ENCODE measurements at regions not wholly inside any gene's neighbourhood (a gene's known extent, or its start where the extent isn't known, plus 50 kb on each side); places are given as distances from the start of the nearest gene placed in this dataset.
"Not testable (repeated sequence)": the region's sequence is repeated elsewhere in the genome, so short reads cannot be mapped to it uniquely, and the experiment has no call there.

DNA sequence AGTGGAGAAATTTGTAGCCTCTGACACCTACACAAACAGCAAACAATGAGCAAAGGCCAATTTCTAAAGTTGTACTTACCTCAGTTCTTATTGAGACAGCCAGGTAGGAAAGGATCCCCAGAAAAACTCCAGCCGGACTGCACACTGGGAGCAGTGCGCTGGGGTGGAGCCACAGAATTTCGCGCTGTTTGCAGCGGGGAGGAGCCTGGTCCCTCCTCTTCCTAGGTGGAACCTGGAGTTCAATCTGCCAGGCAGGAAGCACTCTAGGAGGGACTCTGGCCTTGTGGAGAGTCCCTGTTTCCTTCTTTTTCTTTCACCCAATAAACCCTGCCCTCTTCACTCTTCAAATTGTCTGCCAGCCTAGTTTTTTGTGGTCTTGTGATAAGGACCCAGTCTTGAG is 259.9 kb downstream of the ZFY start:
- ATAC-seq (replicated peaks; ENCODE audit: extremely low read depth, poor library complexity, severe bottlenecking); DNase-seq (ENCODE audit: low spot score in 2 of 2); H3K36me3 Mint-ChIP-seq (ENCODE audit: insufficient read depth); H3K27me3 Mint-ChIP-seq; H3K27ac Mint-ChIP-seq (ENCODE audit: low read depth); H3K4me1 Mint-ChIP-seq; H3K9me3 Mint-ChIP-seq; H3K4me3 Mint-ChIP-seq: not testable (repeated sequence)

DNA sequence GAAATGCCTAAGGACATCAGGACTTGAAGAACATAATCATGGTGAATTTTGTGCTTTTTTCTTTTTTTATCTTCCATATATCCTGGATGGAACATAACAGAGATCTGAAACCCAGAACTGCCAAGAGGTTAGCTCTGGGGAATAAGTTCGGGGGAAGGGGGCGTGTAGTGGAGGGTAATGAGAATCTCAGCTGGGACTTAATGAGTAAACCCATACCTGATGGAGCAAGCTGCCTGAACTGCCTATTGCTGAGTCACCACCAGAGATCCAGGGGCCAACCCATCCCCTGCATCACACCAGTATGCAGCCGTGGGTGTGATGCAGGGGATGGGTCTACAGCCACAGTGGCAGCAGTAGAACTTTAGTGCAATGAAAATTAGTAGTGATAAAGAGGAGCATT is 267.1 kb downstream of the ZFY start:
- not testable (repeated sequence) for ATAC-seq (replicated peaks; ENCODE audit: extremely low read depth, poor library complexity, severe bottlenecking); H3K36me3 Mint-ChIP-seq (ENCODE audit: insufficient read depth); H3K27ac Mint-ChIP-seq (ENCODE audit: low read depth); H3K27me3 Mint-ChIP-seq; H3K4me3 Mint-ChIP-seq; H3K4me1 Mint-ChIP-seq; H3K9me3 Mint-ChIP-seq; DNase-seq (ENCODE audit: low spot score in 2 of 2)

DNA sequence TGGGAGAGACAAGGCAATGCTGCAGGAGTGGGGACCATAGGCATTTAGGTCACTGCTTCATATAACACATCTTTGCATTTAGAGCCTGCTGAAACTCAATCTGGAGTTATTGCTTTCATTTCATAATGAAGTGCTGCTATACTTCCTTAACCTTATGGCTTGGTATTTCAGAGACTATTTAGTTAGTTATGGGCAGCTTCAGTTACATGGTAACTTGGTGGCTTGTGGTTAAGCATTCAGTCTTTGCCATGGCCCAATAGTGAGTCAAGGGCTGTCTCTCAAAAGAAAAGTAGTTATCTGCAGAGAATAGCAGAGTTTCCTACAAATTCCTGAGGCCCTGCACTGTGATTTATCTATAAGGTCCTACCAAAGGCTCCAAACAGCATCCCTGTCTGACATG is 271.6 kb downstream of the ZFY start:
- not testable (repeated sequence) for H3K9me3 Mint-ChIP-seq; H3K36me3 Mint-ChIP-seq (ENCODE audit: insufficient read depth); H3K4me1 Mint-ChIP-seq; H3K27ac Mint-ChIP-seq (ENCODE audit: low read depth); H3K27me3 Mint-ChIP-seq; H3K4me3 Mint-ChIP-seq; DNase-seq (ENCODE audit: low spot score in 2 of 2); ATAC-seq (replicated peaks; ENCODE audit: extremely low read depth, poor library complexity, severe bottlenecking)

DNA sequence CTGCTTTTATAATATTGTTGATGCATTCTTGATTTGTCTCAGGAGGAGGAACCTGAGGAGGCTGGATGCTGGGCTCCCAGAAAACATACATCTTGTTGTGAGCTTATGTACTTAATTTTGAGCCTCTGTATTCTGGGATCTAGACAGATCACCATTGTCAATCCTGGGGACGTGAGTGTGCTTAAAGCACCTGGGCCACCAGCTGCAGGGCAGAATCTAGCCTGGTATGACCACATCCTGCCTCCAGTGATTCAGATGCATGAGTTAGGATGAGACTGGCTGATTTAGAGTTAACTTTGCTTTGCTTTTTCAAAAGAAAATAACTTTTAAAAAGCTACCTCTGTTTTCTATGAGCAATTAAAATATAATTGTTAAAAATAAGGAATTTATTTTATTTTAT is 278.0 kb downstream of the ZFY start:
- H3K4me1 Mint-ChIP-seq; H3K9me3 Mint-ChIP-seq; H3K27ac Mint-ChIP-seq (ENCODE audit: low read depth); H3K27me3 Mint-ChIP-seq; H3K4me3 Mint-ChIP-seq; DNase-seq (ENCODE audit: low spot score in 2 of 2); H3K36me3 Mint-ChIP-seq (ENCODE audit: insufficient read depth); ATAC-seq (replicated peaks; ENCODE audit: extremely low read depth, poor library complexity, severe bottlenecking): not testable (repeated sequence)

DNA sequence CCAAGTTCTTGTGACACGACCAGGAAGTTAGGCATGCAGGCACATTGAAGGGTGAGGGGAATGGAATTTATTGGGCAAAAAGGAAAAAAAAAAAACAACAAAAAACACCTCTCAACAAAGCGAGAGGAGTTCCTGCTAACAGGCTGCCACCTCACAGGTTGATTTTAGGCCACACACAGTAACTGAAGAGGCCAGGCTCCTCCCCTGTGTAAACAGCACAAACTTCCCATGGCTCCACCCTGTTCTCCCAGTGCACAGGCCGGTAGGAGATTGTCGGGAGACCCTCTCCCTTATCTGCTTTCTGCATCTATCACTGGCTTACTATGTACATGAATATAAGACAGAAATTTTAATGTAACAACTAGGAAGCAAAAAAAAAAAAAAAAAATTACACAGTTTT is 283.0 kb downstream of the ZFY start:
- H3K4me3 Mint-ChIP-seq; DNase-seq (ENCODE audit: low spot score in 2 of 2); H3K27ac Mint-ChIP-seq (ENCODE audit: low read depth); H3K36me3 Mint-ChIP-seq (ENCODE audit: insufficient read depth); H3K9me3 Mint-ChIP-seq; H3K4me1 Mint-ChIP-seq; ATAC-seq (replicated peaks; ENCODE audit: extremely low read depth, poor library complexity, severe bottlenecking): not testable (repeated sequence)
- peaks cover 20% of the 10 kb centered on the region for H3K27me3 Mint-ChIP-seq

DNA sequence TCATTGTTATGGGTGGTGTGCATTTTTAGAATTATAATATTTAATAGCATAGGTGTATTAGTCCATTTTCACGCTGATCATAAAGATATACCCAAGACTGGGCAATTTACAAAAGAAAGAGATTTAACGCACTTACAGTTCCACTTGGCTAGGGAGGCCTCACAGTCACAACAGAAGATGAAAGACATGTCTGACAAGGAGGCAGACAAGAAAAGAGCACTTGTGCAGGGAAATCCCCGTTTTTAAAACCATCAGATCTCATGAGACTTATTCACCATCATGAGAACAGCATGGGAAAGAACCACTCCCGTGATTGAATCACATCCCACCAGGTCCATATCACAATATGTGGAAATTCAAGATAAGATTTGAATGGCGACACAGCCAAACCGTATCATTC is 283.4 kb downstream of the ZFY start:
- H3K4me3 Mint-ChIP-seq; H3K27ac Mint-ChIP-seq (ENCODE audit: low read depth); H3K36me3 Mint-ChIP-seq (ENCODE audit: insufficient read depth); ATAC-seq (replicated peaks; ENCODE audit: extremely low read depth, poor library complexity, severe bottlenecking); H3K9me3 Mint-ChIP-seq; DNase-seq (ENCODE audit: low spot score in 2 of 2); H3K4me1 Mint-ChIP-seq: not testable (repeated sequence)
- peaks cover 20% of the 10 kb centered on the region for H3K27me3 Mint-ChIP-seq

DNA sequence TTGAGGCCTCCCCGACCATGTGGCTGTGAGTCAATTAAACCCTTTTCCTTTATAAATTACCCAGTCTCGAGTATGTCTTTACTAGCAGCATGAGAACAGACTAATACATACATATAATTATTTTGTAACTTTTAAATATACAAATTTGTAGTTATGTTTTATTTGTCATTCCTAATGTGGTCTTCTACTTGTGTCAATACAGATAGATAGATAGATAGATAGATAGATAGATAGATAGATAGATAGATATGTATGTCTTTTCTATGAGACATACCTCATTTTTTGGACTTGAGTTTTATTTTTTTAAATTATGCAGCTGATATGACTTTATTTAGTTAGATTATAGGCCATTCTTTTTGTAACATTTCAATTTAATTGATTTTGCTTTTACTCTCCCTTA is 316.0 kb upstream of the TGIF2LY start:
- H3K4me1 Mint-ChIP-seq; H3K4me3 Mint-ChIP-seq; DNase-seq (ENCODE audit: low spot score in 2 of 2); H3K27me3 Mint-ChIP-seq; H3K36me3 Mint-ChIP-seq (ENCODE audit: insufficient read depth); ATAC-seq (replicated peaks; ENCODE audit: extremely low read depth, poor library complexity, severe bottlenecking); H3K9me3 Mint-ChIP-seq; H3K27ac Mint-ChIP-seq (ENCODE audit: low read depth): not testable (repeated sequence)

DNA sequence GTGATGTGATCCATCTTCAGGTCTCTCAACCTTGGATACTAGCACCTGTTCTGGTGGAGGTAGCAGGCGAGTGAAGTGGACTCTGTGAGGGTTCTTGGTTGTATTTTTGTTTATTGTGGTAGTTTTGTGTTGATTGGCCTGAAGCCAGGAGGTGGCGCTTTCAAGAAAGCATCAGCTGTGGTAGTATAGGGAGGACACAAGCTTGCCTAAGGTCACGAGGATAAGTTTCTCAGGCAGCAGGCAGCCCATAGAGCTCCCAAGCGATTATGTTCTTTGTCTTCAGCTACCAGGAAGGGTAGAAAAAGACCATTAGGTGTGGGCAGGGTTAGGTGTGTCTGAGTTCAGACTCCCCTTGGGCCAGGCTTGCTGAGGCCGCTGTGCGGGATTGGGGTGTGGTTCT is 290.8 kb upstream of the TGIF2LY start:
- DNase-seq (ENCODE audit: low spot score in 2 of 2); H3K4me3 Mint-ChIP-seq; H3K27ac Mint-ChIP-seq (ENCODE audit: low read depth); H3K4me1 Mint-ChIP-seq; H3K9me3 Mint-ChIP-seq; ATAC-seq (replicated peaks; ENCODE audit: extremely low read depth, poor library complexity, severe bottlenecking); H3K36me3 Mint-ChIP-seq (ENCODE audit: insufficient read depth): not testable (repeated sequence)
- peaks cover 18% of the 10 kb centered on the region for H3K27me3 Mint-ChIP-seq

DNA sequence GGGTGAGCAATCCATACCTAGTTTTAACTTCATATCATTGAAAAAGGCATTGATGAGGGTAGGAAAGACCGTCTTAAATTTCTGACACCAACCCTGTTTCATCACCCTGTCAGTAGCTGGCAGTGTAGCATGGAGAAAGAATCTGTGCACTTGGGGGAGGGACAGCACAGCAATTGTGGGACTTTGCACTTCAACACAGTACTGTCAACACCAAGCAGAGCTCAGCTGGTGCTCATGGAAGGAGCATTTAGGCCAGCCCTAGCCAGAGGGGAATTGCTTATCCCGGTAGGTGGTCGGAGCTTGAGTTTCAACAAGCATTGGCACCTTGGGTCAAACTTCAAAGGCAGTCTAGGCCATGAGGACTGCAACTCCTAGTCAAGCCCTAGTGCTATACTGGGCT is 281.6 kb upstream of the TGIF2LY start:
- ATAC-seq (replicated peaks; ENCODE audit: extremely low read depth, poor library complexity, severe bottlenecking); DNase-seq (ENCODE audit: low spot score in 2 of 2); H3K27ac Mint-ChIP-seq (ENCODE audit: low read depth); H3K9me3 Mint-ChIP-seq; H3K36me3 Mint-ChIP-seq (ENCODE audit: insufficient read depth); H3K4me3 Mint-ChIP-seq; H3K4me1 Mint-ChIP-seq: not testable (repeated sequence)
- peaks cover 24% of the 10 kb centered on the region for H3K27me3 Mint-ChIP-seq

DNA sequence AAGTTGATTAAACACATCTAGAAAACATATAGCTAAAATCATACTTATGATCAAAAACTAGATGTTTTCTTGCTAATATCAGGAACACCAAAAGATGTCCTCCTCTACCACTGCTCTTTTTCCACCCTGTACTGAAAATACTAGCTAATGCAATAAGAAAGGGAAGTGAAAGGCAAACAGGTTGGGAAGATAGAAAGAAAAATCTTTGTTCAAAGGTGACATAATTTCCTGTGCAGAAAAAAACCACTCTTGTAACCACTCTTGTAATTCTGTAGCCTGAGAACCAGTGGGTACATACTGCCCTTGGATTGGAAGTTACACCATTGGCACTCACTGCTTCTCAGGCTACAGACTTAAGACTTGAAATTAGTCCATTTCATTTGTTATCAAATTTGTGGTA is 258.9 kb upstream of the TGIF2LY start:
- not testable (repeated sequence) for H3K27me3 Mint-ChIP-seq; DNase-seq (ENCODE audit: low spot score in 2 of 2); H3K36me3 Mint-ChIP-seq (ENCODE audit: insufficient read depth); H3K4me1 Mint-ChIP-seq; H3K27ac Mint-ChIP-seq (ENCODE audit: low read depth); H3K9me3 Mint-ChIP-seq; ATAC-seq (replicated peaks; ENCODE audit: extremely low read depth, poor library complexity, severe bottlenecking); H3K4me3 Mint-ChIP-seq

DNA sequence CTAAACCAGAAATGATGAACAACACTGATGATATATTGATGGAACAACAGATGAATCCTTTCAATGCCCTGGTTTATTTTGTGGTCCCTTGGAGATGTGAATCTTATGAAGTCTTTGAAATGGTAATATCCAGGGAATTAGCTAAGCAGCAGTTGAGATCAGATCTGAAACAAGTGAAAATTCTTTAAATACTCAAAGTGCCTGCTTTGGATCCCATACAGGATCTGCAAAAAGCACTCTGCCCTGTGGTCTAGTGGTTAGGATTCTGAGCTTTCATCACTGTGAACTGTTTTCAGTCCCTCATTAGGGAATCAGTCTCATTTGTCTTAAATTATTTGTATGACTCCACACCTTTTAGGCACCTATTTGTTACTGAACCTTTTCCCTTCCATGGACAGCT is 211.3 kb upstream of the TGIF2LY start:
- not testable (repeated sequence) for DNase-seq (ENCODE audit: low spot score in 2 of 2); ATAC-seq (replicated peaks; ENCODE audit: extremely low read depth, poor library complexity, severe bottlenecking); H3K27me3 Mint-ChIP-seq; H3K4me1 Mint-ChIP-seq; H3K36me3 Mint-ChIP-seq (ENCODE audit: insufficient read depth); H3K9me3 Mint-ChIP-seq; H3K27ac Mint-ChIP-seq (ENCODE audit: low read depth); H3K4me3 Mint-ChIP-seq

DNA sequence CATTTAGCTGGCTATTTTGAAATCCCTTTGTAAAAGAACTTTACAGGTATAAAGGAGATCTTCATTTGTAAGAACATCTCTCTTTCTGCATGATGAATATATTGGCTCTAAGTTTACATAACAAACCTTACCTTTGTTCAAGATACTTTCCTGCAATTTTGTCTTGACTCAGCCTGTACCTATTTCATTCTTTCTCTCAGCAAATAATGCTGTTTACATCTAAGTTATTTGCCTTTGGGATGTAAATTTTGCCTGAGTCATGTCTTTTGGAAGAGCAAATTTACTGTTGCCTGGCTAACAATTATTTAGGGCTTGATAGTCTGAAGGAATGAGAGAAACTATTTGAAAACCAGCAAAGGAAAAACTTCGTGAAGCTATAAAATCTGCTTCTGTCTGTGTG is 210.4 kb upstream of the TGIF2LY start:
- not testable (repeated sequence) for H3K27me3 Mint-ChIP-seq; H3K4me1 Mint-ChIP-seq; DNase-seq (ENCODE audit: low spot score in 2 of 2); ATAC-seq (replicated peaks; ENCODE audit: extremely low read depth, poor library complexity, severe bottlenecking); H3K36me3 Mint-ChIP-seq (ENCODE audit: insufficient read depth); H3K9me3 Mint-ChIP-seq; H3K4me3 Mint-ChIP-seq; H3K27ac Mint-ChIP-seq (ENCODE audit: low read depth)

DNA sequence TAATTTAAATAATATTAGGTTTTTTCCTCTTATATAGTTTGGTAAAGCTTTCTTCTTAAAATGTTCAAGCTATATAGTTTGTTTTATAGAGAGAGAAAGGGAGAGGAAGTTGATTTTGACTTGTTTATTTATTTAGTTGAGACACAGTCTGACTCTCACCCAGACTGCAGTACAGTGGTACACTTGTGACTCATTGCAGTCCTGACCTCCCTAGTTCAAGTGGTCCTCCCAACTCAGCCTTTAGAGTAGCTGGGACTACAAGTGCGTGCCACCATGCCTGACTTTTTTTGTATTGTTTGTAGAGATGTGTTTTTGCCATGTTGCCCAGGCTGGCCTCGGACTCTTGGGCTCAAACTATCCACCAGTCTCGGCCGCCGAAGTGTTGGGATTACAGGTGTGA is 187.4 kb upstream of the TGIF2LY start:
- not testable (repeated sequence) for DNase-seq (ENCODE audit: low spot score in 2 of 2); H3K9me3 Mint-ChIP-seq; H3K27ac Mint-ChIP-seq (ENCODE audit: low read depth); H3K4me1 Mint-ChIP-seq; ATAC-seq (replicated peaks; ENCODE audit: extremely low read depth, poor library complexity, severe bottlenecking); H3K27me3 Mint-ChIP-seq; H3K4me3 Mint-ChIP-seq; H3K36me3 Mint-ChIP-seq (ENCODE audit: insufficient read depth)

DNA sequence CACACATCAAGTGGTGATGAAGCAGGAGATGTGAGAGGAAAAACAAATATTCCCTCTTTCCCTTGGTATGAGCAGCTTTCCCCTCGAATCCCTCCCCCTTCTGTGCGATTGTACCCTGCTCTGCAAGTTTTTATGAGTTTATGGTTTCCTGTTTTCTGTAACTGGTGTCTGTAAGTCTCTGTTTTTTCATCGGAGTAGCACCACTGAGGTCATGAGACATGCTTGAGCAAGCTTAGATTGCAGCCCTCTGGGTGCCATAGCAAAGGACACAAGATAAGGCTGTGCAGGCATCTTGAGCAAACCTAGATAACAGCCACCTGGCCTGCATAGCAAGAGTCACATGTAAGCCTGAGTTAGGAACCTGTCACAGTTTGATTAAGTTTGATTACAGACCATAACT is 174.6 kb upstream of the TGIF2LY start:
- H3K27me3 Mint-ChIP-seq: peaks cover 38% of the 10 kb centered on the region
- ATAC-seq (replicated peaks; ENCODE audit: extremely low read depth, poor library complexity, severe bottlenecking); H3K9me3 Mint-ChIP-seq; H3K4me1 Mint-ChIP-seq; H3K36me3 Mint-ChIP-seq (ENCODE audit: insufficient read depth); H3K4me3 Mint-ChIP-seq; H3K27ac Mint-ChIP-seq (ENCODE audit: low read depth); DNase-seq (ENCODE audit: low spot score in 2 of 2): not testable (repeated sequence)

All from central memory CD8-positive, alpha-beta T cell (primary cell).